GM10248 (cell line): ENCODE measurements at regions not wholly inside any gene's neighbourhood (a gene's known extent, or its start where the extent isn't known, plus 50 kb on each side); places are given as distances from the start of the nearest gene placed in this dataset.

Experiments used
- CTCF ChIA-PET: fragments of 300-600 bp; sonication (Branson Sonifier 250); formaldehyde crosslinking; extraction: SDS; loops from one replicate; lab custom pipeline; 2021; ENCODE audit warnings: antibody characterized with exemption; lab: Yijun Ruan, JAX
- POLR2A ChIA-PET: fragments of 350-650 bp; sonication (Branson Sonifier 250); formaldehyde crosslinking; extraction: SDS; loops from one replicate; lab custom pipeline; 2020; ENCODE audit warnings: antibody characterized with exemption; lab: Yijun Ruan, JAX
- DNase-seq: peaks from one replicate; pipeline ENCODE4 v3.0.0; 2012; ENCODE audit errors: extremely low spot score
- TF ChIP-seq, protein P1 (sequence below): IDR thresholded peaks from 2 replicates; pipeline ENCODE4 v1.5.1; 2012; ENCODE audit warnings: mild to moderate bottlenecking, low read depth; ENCODE audit errors: extremely low read depth, missing control alignments, control extremely low read depth

DNA sequence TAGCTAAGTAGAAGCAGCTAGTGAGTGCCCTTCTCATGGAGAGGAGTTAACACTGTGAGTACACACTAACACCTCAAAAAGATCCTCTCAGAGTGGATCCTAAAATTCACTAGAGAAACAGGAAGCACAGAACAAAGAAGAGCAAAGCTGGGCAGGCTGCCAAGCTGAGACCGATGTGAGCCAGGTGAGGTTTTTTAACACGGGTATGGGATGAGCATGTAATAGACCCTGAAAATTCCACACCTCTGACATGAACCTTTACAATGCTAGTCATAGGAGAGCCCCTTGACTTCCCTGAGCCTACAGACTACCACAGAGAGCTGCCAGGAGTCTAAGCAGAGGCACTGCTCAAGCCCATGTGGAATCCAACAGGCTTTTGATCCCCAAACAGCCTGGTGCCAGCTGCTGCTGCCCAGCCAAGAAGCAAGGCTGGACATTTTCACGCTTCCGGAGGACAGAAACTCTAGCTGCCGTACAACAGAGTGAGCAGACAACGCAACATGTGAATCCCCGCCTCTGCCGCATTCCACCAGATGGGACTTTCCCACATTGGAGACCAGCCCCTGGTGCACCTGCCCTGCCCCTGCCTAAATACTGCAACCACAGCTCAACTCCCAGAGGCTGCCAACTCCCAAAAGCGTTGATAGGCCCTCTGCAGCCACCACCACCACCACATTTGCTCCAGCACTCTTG is 280.8 kb downstream of the CDH10 start:
- TF ChIP-seq, protein P1, sequence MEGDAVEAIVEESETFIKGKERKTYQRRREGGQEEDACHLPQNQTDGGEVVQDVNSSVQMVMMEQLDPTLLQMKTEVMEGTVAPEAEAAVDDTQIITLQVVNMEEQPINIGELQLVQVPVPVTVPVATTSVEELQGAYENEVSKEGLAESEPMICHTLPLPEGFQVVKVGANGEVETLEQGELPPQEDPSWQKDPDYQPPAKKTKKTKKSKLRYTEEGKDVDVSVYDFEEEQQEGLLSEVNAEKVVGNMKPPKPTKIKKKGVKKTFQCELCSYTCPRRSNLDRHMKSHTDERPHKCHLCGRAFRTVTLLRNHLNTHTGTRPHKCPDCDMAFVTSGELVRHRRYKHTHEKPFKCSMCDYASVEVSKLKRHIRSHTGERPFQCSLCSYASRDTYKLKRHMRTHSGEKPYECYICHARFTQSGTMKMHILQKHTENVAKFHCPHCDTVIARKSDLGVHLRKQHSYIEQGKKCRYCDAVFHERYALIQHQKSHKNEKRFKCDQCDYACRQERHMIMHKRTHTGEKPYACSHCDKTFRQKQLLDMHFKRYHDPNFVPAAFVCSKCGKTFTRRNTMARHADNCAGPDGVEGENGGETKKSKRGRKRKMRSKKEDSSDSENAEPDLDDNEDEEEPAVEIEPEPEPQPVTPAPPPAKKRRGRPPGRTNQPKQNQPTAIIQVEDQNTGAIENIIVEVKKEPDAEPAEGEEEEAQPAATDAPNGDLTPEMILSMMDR, result no peak
- DNase-seq, result no peak
- CTCF ChIA-PET, result no interaction called here
- POLR2A ChIA-PET, result no interaction called here

DNA sequence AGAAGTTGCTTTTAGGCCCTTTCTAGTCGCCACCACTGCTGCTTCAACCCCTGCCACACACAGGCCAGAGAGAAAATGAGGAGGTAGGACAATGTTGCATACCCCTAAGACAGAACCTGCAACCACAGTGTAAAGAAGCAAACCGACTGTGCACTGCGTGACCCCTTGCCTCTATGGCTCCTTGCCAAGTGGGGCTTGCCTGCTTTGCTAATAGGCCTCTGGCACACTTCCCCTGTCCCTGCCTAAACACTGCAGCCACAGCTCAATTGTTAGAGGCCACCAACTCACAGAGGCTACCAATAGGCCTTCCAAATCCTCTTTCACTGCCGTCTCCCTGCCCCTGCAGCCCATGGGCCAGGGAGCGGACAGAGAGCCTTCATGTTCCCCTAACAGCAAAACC is 280.1 kb downstream of the CDH10 start:
- TF ChIP-seq, protein P1, result no peak
- CTCF ChIA-PET, result no interaction called here
- POLR2A ChIA-PET, result no interaction called here
- no peak for DNase-seq

DNA sequence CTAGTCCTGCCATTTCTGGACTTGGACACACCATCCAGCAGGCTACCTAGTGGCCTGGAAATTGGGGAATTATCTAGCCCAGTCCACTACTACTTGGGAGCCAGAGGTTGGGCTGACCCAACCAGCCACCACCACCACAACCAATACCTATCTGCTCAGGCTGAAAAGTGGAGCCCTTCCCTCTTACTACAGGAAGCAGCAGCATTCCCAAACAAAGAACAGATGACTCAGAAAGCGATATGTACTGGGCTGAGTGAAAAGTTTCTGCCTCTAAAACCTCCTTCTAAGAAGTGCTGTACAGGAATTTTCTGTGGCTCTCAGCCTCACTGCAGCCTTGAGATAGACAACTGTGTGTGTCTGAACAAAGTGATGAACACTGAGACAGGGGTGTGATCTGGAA is 279.4 kb downstream of the CDH10 start:
- POLR2A ChIA-PET, result no interaction called here
- no peak for DNase-seq
- TF ChIP-seq, protein P1, result no peak
- CTCF ChIA-PET, result no interaction called here

DNA sequence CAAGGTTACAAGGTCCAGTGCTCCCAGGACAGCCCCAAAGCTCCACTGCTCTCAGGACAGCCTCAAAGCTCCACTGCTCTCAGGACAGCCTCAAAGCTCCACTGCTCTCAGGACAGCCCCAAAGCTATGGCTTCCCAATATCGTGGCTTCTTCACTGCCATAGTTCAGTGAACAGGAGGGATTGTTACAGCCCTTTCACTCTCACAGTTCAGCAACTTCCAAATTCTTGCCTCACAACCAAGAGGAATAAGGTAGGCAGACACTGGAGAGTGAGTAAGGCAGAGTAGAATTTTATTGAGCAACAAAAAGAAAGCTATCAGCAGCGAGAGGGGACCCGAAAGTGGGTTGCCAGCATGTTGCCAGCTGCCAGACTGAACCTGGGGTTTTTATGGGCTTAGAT is 277.6 kb downstream of the CDH10 start:
- ChIA-PET CTCF (interaction anchor here (0.9 kb wide), 1 partner anchor 27 kb away, joined by 3 read pairs; no protein-coding TSS in a partner anchor), POLR2A (no interaction called here)
- TF ChIP-seq, protein P1, result no peak

DNA sequence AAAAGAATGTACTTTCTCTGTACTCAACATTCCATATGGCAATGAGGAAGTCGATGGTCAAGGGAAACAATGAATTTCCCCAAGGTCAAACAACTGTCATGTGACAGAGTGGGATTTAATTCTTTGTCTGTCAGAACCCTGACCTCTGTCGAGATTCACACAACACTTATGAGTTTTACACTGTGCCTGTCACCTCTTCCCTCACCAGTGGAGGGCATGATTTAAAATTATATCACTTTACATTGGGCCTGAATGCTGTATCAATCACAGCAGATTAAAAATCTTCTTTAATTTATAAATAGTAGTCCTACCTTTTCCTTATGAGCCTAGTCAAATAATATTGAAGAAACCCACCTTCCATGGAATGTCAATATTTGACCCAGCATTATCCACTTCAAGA is 276.7 kb downstream of the CDH10 start:
- DNase-seq, result no peak
- ChIA-PET CTCF (no interaction called here), POLR2A (no interaction called here)
- TF ChIP-seq, protein P1, result no peak

More for the DNA sequence above, 277.6 kb downstream of the CDH10 start:
- DNase-seq, result no peak

DNA sequence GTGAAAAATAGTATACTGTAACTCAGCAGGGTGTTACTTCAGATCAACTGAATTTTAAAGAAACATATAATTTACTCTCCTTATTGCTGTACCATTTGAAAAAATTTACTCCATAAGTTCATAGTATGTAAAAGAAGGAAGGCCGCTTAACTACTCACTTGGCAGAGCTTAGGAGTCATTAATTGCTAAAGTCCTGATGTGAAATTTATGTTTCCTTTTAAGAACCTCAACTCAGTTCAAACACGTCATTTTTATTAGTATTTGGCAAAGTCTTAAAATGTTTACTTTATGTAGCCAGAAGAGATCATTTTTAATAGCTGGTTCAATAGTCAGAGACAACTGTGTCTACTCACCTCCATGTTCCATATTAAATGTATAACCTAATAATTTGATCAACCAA is 268.6 kb downstream of the CDH10 start:
- TF ChIP-seq, protein P1, result no peak
- ChIA-PET POLR2A (no interaction called here), CTCF (interaction anchor here (1.3 kb wide), 1 partner anchor 11 kb away, joined by 4 read pairs; no protein-coding TSS in a partner anchor)
- no peak for DNase-seq
